ENCODE measurements at regions not wholly inside any gene's neighbourhood (a gene's known extent, or its start where the extent isn't known, plus 50 kb on each side); places are given as distances from the start of the nearest gene placed in this dataset.

DNA sequence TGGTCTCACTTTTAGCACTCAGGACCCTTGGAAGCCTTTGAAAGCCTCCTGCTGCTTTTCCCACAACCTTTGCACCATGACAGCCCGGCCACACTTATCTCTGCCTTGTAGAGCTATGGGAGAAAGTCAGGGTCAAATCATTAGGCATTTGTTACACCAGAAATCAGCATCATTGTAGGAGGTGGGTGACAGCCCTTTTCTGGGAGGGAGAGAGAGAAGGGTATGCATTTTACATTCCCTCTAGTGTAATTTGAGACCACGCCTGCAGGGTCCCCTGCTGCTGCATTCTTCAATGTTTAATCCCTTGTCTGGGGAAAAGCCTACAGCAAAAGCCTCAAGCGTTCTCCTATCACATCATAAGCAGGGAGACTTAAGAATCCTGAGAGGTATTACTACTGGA, 766.8 kb upstream of the FAM98A start:
- peak overlapping the region; percentile 23 to 63 (median 59) for H3K27ac ChIP-seq
- WGBS, 2 donors = 12 to 19% methylated on average over 3 of the region's 3 CpGs

DNA sequence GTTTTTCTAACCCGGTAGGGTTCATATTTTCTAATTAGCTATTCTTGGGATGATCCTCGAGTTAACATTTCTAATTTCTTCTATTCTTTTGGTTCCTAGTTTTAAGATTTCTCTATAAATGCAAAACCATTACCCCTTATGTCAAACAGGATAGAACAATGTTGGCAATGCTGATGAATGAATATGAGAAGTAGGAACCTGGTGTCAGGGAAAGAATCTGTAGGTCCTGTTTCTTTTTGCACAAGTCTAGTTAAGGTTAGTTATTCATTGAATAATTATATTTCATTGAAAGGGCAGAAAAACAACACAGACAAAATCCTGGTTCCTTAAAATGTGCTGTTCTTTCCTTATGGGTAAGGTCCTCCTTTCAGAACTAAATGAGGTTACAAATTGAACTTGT, 766.4 kb upstream of the FAM98A start:
- DNase-seq (no peak), ATAC-seq (peak; percentile 73 to 84 (median 80)), FAIRE-seq (no peak)
- H3K27me3 ChIP-seq = no peaks in the 10 kb centered on the region
- peak overlapping the region; percentile 21 to 63 (median 59) for H3K27ac ChIP-seq
- intact Hi-C loops (cut with DNase I) = no loop called here
- TF ChIP-seq, protein P1, sequence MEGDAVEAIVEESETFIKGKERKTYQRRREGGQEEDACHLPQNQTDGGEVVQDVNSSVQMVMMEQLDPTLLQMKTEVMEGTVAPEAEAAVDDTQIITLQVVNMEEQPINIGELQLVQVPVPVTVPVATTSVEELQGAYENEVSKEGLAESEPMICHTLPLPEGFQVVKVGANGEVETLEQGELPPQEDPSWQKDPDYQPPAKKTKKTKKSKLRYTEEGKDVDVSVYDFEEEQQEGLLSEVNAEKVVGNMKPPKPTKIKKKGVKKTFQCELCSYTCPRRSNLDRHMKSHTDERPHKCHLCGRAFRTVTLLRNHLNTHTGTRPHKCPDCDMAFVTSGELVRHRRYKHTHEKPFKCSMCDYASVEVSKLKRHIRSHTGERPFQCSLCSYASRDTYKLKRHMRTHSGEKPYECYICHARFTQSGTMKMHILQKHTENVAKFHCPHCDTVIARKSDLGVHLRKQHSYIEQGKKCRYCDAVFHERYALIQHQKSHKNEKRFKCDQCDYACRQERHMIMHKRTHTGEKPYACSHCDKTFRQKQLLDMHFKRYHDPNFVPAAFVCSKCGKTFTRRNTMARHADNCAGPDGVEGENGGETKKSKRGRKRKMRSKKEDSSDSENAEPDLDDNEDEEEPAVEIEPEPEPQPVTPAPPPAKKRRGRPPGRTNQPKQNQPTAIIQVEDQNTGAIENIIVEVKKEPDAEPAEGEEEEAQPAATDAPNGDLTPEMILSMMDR (IDR thresholded peaks at IDR 0.05) = no peak
- no peaks in the 10 kb centered on the region for H3K9me3 ChIP-seq
- WGBS, 2 donors = 64 to 70% methylated on average over 2 of the region's 2 CpGs
- no peak overlapping the region for H3K4me3 ChIP-seq
- no peaks in the 10 kb centered on the region for H3K36me3 ChIP-seq
- peaks cover 11 to 17% (median 16%) of the 10 kb centered on the region in 3 donors for H3K4me1 ChIP-seq

More for the DNA sequence above, 766.8 kb upstream of the FAM98A start:
- intact Hi-C loops (cut with DNase I) = no loop called here
- TF ChIP-seq, protein P1 (IDR thresholded peaks at IDR 0.05) = no peak
- peak in 5 of 6 donors; percentile 64 to 84 (median 79) for DNase-seq
- H3K4me1 ChIP-seq = peaks cover 11 to 17% (median 16%) of the 10 kb centered on the region in 3 donors
- no peaks in the 10 kb centered on the region for H3K36me3 ChIP-seq
- H3K9me3 ChIP-seq = no peaks in the 10 kb centered on the region
- FAIRE-seq = no peak
- H3K27me3 ChIP-seq = no peaks in the 10 kb centered on the region
- no peak overlapping the region for H3K4me3 ChIP-seq
- peak; percentile 96 to 99 (median 98) for ATAC-seq

DNA sequence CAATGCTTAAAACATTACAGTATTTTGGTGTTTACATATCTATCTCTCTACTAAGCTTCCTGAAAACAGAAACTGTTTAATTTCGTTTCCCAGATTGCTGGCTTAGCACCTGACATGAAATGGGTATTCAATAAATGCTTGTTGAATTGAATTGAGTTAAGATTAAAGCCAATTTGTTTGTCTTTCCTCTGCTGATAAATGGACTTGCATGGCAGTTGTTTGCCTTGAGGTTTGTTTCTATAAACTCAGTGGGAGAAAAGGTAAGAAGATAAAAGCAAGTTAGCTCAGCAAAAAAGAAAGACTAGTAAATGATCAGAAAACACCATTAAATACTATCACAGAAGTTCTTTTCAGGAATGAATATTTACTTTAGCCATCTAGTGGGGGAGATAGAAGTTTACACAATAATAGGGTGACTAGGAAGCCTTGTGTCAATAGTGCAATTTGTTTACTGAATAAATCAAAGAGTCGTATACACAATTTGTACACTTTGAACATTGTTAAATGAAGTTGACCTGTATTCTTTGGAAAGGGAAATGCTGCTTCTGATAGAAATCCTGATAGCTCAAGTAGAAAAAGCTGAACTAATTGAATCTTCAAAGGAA, 754.5 kb upstream of the FAM98A start:
- peak in 3 of 4 donors; percentile 46 to 90 (median 69) for ATAC-seq
- 5 to 7% methylated on average over 2 of the region's 2 CpGs for WGBS, 2 donors
- Histone ChIP-seq H3K4me3 (no peak overlapping the region), H3K36me3 (no peaks in the 10 kb centered on the region), H3K9me3 (no peaks in the 10 kb centered on the region), H3K27me3 (no peaks in the 10 kb centered on the region), H3K27ac (no peak overlapping the region), H3K4me1 (peaks cover 0 to 11% (median 10%) of the 10 kb centered on the region in 3 donors)
- TF ChIP-seq, protein P1 (IDR thresholded peaks at IDR 0.05) = peak in 1 of 4 donors; percentile 9
- intact Hi-C loops (cut with DNase I) = no loop called here
- no peak for DNase-seq
- FAIRE-seq = no peak

DNA sequence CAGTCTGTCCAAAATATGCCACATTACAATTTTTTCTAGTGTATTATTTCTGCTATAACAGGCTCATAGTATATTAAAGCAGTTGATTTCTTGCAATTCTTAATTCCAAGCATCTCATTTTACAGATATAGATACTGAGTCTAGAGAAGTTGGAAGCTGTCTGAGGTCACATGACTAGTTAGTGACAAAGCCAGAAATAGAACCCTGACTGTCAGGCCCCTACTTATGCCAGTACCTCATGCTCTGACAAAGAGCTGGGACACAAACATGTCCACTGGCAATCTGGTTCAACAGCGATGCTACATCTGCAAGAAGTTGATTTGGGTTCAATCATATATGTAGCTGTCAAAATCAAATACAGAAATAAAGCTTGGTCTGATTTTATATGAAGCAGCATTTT, 750.4 kb upstream of the FAM98A start:
- FAIRE-seq = no peak
- no peaks in the 10 kb centered on the region for H3K9me3 ChIP-seq
- H3K4me1 ChIP-seq = peaks cover 0 to 11% (median 10%) of the 10 kb centered on the region in 3 donors
- H3K27me3 ChIP-seq = no peaks in the 10 kb centered on the region
- intact Hi-C loops (cut with DNase I) = no loop called here
- H3K4me3 ChIP-seq = no peak overlapping the region
- WGBS, 2 donors = 92 to 99% methylated on average over 1 of the region's 1 CpG
- ATAC-seq = no peak
- DNase-seq = no peak
- TF ChIP-seq, protein P1 (IDR thresholded peaks at IDR 0.05) = no peak
- no peaks in the 10 kb centered on the region for H3K36me3 ChIP-seq
- H3K27ac ChIP-seq = no peak overlapping the region

DNA sequence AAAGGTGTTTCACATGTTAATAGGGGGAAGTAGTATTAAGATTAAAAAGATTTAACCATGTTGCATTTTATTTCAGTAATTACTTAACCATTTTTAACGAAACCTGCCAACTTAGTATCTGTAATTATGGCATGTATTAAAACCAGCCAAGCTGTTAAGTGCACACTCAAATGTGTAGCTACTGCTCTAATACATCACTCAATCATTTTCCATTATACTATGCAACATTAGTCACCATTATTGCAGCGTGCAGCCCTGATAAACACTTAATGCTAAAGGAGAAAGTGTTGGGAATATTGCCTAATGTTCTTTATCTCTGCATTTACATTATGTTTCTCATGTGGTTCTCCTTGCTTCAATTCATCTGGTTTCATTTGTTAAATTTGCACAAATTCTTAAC, 745.9 kb upstream of the FAM98A start:
- Histone ChIP-seq H3K36me3 (no peaks in the 10 kb centered on the region), H3K4me1 (no peaks in the 10 kb centered on the region), H3K27me3 (no peaks in the 10 kb centered on the region), H3K4me3 (no peak overlapping the region), H3K9me3 (no peaks in the 10 kb centered on the region), H3K27ac (no peak overlapping the region)
- intact Hi-C loops (cut with DNase I) = no loop called here
- ATAC-seq = peak in 1 of 4 donors; percentile 41
- TF ChIP-seq, protein P1 (IDR thresholded peaks at IDR 0.05) = no peak
- no peak for FAIRE-seq
- 77 to 85% methylated on average over 2 of the region's 2 CpGs for WGBS, 2 donors
- DNase-seq = no peak
